ENCODE measurements at regions not wholly inside any gene's neighbourhood (a gene's known extent, or its start where the extent isn't known, plus 50 kb on each side); places are given as distances from the start of the nearest gene placed in this dataset.

GRCh38 chrX:140360284-140360683 is 144.6 kb downstream of the SOX3 start:
- 70% methylated on average over 5 of the region's 5 CpGs for WGBS (ENCODE audit: insufficient coverage)
- DNase-seq, result no peak
- Histone ChIP-seq H3K4me1 (ENCODE audit: control insufficient read depth, insufficient read depth, low read length) (no peaks in the 10 kb centered on the region), H3K27ac (ENCODE audit: low read length) (no peak overlapping the region), H3K36me3 (ENCODE audit: control insufficient read depth, insufficient read depth, low read length) (no peaks in the 10 kb centered on the region), H3K4me3 (ENCODE audit: low read length) (no peak overlapping the region), H3K9me3 (ENCODE audit: control insufficient read depth, insufficient read depth, low read length) (no peaks in the 10 kb centered on the region), H3K27me3 (ENCODE audit: control insufficient read depth, insufficient read depth, low read length) (no peaks in the 10 kb centered on the region)
- H3K9me3 Mint-ChIP-seq, result no peaks in the 10 kb centered on the region
- no peaks in the 10 kb centered on the region for H3K27me3 Mint-ChIP-seq (ENCODE audit: low read depth in 2 of 2)
- H3K36me3 Mint-ChIP-seq, result no peaks in the 10 kb centered on the region
- H3K4me3 Mint-ChIP-seq, result no peak overlapping the region
- H3K27ac Mint-ChIP-seq, result no peak overlapping the region
- TF ChIP-seq CTCF (IDR thresholded peaks at IDR 0.05), result no peak
- H3K4me1 Mint-ChIP-seq, result no peaks in the 10 kb centered on the region
- no peak for ATAC-seq
- intact Hi-C loops (cut with micrococcal nuclease), result no loop called here

- no peak overlapping the region for H3K27ac ChIP-seq (ENCODE audit: low read length)
- TF ChIP-seq CTCF (IDR thresholded peaks at IDR 0.05), result no peak
- no peaks in the 10 kb centered on the region for H3K27me3 ChIP-seq (ENCODE audit: control insufficient read depth, insufficient read depth, low read length)
- Mint-ChIP-seq H3K27me3 (ENCODE audit: low read depth in 2 of 2) (no peaks in the 10 kb centered on the region), H3K36me3 (no peaks in the 10 kb centered on the region), H3K4me3 (no peak overlapping the region), H3K27ac (no peak overlapping the region), H3K9me3 (peaks cover 0 to 4% of the 10 kb centered on the region in 2 donors), H3K4me1 (no peaks in the 10 kb centered on the region)
- intact Hi-C loops (cut with micrococcal nuclease), result no loop called here
- ATAC-seq (no peak), DNase-seq (no peak)
- no peak overlapping the region for H3K4me3 ChIP-seq (ENCODE audit: low read length)
- H3K4me1 ChIP-seq (ENCODE audit: control insufficient read depth, insufficient read depth, low read length), result no peaks in the 10 kb centered on the region
- no peaks in the 10 kb centered on the region for H3K9me3 ChIP-seq (ENCODE audit: control insufficient read depth, insufficient read depth, low read length)
- H3K36me3 ChIP-seq (ENCODE audit: control insufficient read depth, insufficient read depth, low read length), result no peaks in the 10 kb centered on the region
- WGBS (ENCODE audit: insufficient coverage), result 73% methylated on average over 7 of the region's 9 CpGs
These were observed 148.9 kb downstream of the SOX3 start for GRCh38 chrX:140355922-140356321.

DNA sequence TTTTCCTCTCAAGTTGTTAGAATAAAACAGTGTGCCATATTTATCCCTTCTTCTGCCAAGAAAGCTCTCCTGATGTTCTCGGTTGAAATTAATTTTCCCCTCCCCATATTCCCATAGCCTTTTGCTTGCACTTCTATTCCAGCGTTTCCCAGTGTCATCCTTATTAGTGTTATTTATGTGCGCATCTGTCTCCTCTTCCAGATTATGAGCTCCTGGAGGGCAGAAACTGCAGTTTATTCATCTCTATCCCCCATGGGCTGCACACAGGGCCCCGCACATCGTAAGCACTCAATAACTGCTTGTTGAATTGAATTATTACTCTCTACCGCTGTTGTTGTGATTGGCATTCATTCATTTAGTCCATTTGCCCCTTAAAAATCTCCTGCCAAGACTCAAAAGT is 149.4 kb downstream of the SOX3 start:
- Mint-ChIP-seq H3K4me1 (no peaks in the 10 kb centered on the region), H3K27me3 (ENCODE audit: low read depth in 2 of 2) (no peaks in the 10 kb centered on the region), H3K27ac (no peak overlapping the region), H3K36me3 (no peaks in the 10 kb centered on the region), H3K9me3 (peaks cover 0 to 4% of the 10 kb centered on the region in 2 donors), H3K4me3 (no peak overlapping the region)
- no peak for ATAC-seq
- H3K36me3 ChIP-seq (ENCODE audit: control insufficient read depth, insufficient read depth, low read length), result no peaks in the 10 kb centered on the region
- no peak for DNase-seq
- H3K4me1 ChIP-seq (ENCODE audit: control insufficient read depth, insufficient read depth, low read length), result no peaks in the 10 kb centered on the region
- H3K27ac ChIP-seq (ENCODE audit: low read length), result no peak overlapping the region
- intact Hi-C loops (cut with micrococcal nuclease), result no loop called here
- 91% methylated on average over 5 of the region's 6 CpGs for WGBS (ENCODE audit: insufficient coverage)
- H3K4me3 ChIP-seq (ENCODE audit: low read length), result no peak overlapping the region
- TF ChIP-seq CTCF (IDR thresholded peaks at IDR 0.05), result no peak
- H3K27me3 ChIP-seq (ENCODE audit: control insufficient read depth, insufficient read depth, low read length), result no peaks in the 10 kb centered on the region
- no peaks in the 10 kb centered on the region for H3K9me3 ChIP-seq (ENCODE audit: control insufficient read depth, insufficient read depth, low read length)

DNA sequence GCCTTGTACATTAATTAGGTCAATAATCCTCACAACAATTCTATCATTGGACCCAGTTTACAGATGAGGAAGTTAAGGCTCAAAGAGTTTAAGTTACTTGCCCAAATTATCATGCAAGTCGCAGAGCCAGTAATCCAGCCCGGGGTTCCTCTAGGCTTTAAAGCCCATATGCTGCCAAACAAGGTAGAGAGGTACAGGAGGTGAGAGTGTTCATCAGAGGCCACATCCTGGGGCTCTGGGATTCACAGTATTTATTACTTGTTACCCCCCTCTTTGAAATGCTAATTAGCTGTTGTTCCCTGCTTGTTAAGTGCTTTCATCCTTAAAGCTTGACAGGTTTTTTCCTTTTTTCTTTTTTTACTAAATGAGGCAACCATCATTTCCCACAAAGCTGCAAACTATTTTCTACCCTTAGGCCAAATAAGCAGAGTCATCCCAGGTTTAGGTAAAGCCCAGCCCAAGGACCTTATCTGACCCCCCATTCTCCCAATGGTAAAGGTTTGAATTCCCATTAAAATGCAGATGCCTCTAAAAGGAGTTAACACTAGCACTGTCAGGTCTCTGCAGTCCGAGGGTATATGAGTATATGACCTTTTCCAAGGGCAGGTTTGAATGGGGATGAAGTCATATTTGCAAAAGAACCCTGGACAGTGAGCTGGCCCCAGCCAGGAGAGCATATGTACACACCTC is 150.3 kb downstream of the SOX3 start:
- Histone ChIP-seq H3K27me3 (ENCODE audit: control insufficient read depth, insufficient read depth, low read length) (no peaks in the 10 kb centered on the region), H3K4me3 (ENCODE audit: low read length) (no peak overlapping the region), H3K27ac (ENCODE audit: low read length) (no peak overlapping the region), H3K36me3 (ENCODE audit: control insufficient read depth, insufficient read depth, low read length) (no peaks in the 10 kb centered on the region), H3K4me1 (ENCODE audit: control insufficient read depth, insufficient read depth, low read length) (no peaks in the 10 kb centered on the region), H3K9me3 (ENCODE audit: control insufficient read depth, insufficient read depth, low read length) (no peaks in the 10 kb centered on the region)
- Mint-ChIP-seq H3K4me3 (no peak overlapping the region), H3K9me3 (peaks cover 0 to 4% of the 10 kb centered on the region in 2 donors), H3K27ac (no peak overlapping the region), H3K27me3 (ENCODE audit: low read depth in 2 of 2) (no peaks in the 10 kb centered on the region), H3K36me3 (no peaks in the 10 kb centered on the region), H3K4me1 (no peaks in the 10 kb centered on the region)
- intact Hi-C loops (cut with micrococcal nuclease), result no loop called here
- ATAC-seq, result no peak
- WGBS (ENCODE audit: insufficient coverage), result 14% methylated on average over 2 of the region's 3 CpGs
- DNase-seq, result no peak
- TF ChIP-seq CTCF (IDR thresholded peaks at IDR 0.05), result no peak
